Fibroblast of skin of right biceps (primary cell): ENCODE measurements at regions not wholly inside any gene's neighbourhood (a gene's known extent, or its start where the extent isn't known, plus 50 kb on each side); places are given as distances from the start of the nearest gene placed in this dataset.

ENCODE experiments used
- DNase-seq: peaks from one replicate; pipeline ENCODE4 v3.0.0-alpha.2; 2013

DNA sequence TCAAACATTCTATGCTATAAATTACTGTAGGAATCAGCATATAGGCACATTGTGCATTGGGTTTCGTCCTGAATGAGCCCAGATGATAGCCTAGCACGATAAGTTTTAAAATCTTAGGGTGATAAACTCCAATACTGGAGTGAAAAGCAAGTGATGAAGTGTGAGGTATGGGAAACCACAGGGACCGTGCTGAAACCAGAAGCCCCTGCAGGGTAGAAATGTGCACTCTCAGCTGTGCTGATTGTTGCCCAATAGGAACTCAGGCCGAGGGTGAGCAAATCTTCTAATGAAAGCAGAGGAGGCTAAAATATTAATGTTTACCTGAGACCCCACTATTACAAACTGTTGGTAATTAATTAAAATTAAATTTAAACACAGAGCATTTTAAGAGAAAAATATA lies 1486.6 kb downstream of the AACS start:
- no peak for DNase-seq

DNA sequence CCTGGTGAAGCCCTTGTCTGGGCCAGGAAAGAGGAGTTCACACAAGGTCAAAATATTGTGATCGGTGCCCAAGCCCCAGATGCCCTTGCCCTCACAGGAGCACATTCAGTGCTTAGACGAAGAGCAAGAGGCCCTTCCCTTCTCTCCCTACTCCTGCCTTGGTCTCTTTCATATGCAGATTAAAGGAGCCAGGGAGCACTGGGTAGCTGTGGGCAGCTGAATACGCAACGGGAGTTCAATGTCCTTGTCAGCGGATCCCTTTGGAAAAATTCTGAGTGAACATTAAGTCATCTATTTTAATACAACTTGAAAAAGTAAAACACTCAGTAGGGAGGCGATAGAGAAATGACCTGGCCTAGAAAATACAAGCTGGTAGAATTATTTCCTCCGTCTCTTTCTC lies 1489.4 kb downstream of the AACS start:
- no peak for DNase-seq

- no peak for DNase-seq
Observed at GRCh38 chr12:126557659-126558058, 1492.4 kb downstream of the AACS start.

DNA sequence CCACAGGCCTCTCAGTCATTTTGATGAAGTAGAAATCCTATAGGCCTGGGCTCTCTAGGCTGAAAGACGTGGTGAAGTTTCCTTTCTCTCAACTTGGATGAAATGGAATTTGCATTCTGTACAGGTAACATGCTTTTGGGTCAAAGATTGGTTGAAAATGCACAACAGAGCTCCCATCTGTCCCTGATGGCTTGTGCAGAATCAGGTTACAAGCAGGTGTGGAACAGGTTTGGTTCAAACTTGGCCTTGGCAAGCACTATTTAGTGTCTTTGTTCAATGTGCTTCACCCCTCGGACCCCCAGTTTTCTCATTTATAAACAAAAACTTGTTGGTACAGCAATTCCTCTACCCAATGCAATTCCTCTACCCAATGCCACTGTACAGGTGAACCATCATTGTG lies 1493.0 kb downstream of the AACS start:
- DNase-seq: no peak

DNA sequence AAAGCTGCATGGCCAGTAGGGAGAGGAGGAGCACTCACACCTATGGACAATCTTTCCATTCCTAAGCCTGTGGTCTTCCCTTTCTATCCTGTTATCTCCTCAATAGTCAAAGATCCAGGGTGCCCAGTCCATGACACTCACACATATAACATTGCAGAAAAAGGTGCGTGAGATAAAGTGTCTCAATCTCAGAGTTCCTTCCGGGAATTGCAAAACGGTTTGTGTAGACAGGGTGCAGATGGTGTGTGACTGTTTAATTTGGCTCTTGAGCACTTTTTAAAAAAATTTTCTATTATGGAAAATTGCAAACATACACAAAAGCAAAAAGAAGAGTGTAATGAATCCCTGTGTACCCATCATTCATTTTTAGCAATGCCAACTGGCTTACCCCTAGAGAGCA lies 1493.6 kb downstream of the AACS start:
- DNase-seq: no peak

DNA sequence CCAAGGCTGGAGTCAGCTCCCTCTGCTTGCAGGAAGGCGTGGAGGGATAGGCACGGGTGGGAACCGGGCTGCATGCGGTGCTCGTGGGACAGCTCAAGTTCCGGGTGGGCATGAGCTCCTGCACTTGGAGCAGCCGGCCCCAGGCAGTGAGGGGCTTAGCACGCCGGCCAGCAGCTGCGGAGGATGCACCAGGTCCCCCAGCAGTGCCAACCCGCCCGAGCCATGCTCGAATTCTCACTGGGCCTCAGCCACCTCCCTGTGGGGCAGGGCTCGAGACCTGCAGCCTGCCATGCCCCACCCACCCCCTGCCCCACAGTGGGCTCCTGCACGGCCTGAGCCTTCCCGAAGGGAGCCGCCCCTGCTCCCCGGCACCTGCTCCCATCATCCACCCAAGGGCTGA lies 1501.8 kb downstream of the AACS start:
- no peak for DNase-seq

GRCh38 chr12:126569706-126570105 lies 1504.5 kb downstream of the AACS start:
- DNase-seq: no peak

DNA sequence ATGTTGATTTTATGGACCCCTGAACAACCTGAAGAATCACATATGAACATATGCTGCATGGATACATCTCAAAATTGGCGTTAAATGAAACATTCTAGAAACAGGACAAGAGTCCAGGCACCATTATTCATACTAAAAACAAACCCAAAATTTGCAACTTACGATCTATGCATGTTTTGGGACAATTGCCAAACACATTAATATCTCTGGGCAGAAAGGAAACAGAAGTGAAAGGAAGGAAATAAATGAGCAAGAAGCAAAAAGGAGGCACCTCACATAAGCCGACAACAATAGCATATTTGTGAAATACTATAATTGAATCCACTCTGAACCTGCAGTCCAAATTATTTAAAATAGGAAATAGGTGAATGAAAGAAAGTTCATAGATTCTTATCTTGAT lies 1505.3 kb downstream of the AACS start:
- no peak for DNase-seq

- DNase-seq: no peak
Observed at GRCh38 chr12:126572170-126572569, 1506.9 kb downstream of the AACS start.

DNA sequence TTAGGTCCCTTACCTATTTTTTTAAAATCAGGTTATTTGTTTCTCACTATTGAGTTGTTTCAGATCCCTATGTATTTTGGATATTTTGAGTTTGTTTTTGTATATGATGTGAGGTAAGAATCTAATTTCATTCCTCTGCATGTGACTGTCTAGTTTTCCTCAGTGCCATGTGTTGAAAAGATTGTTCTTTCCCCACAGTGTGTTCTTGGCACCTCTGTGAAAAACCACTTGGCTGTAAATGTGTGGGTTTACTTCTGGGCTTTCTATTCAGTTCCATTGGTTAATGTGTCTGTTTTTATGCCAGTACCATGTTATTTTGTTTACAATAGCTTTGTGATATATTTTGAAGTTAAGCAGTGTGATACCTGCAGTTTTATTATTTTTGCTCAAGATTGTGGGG lies 1516.4 kb downstream of the AACS start:
- DNase-seq: no peak

DNA sequence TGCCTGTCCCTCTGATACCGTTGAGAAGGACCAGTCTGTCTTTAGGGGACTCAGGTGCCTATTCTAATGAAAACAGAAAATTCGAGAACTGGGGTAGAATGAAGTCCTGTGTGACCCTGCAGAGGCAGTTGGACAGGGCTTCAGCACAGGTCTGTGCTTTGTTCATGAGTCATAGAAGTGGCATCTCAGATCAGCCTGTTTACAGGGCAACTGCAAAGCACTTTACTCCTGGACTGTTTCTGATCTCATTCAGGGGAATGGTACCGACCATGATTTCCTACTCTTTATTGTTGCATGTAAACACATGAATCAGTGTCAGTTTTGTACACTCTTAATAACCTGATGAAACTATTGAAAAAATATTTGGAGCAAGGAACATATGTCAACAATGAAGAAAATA lies 1517.0 kb downstream of the AACS start:
- no peak for DNase-seq

- no peak for DNase-seq
Observed at GRCh38 chr12:126588586-126589249, 1523.5 kb downstream of the AACS start.

DNA sequence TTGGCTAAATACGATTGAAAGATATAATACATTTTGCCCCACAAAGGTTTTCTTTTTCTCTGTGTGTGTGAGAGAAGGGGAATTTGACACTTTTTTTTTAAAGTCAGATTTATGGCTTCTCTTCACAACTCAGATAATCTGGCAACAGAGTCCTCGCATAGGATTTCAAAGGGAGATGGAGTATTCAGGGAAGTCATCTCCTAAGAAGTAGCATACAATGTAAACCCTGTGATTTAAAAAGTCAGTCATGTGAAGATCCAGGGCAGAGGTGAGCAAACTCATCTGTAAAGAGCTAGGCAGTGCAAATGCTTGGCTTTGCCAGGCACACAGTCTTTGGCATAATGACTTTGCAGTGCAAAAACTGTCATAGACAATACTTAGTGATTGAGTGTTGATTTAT lies 1526.3 kb downstream of the AACS start:
- DNase-seq: no peak

DNA sequence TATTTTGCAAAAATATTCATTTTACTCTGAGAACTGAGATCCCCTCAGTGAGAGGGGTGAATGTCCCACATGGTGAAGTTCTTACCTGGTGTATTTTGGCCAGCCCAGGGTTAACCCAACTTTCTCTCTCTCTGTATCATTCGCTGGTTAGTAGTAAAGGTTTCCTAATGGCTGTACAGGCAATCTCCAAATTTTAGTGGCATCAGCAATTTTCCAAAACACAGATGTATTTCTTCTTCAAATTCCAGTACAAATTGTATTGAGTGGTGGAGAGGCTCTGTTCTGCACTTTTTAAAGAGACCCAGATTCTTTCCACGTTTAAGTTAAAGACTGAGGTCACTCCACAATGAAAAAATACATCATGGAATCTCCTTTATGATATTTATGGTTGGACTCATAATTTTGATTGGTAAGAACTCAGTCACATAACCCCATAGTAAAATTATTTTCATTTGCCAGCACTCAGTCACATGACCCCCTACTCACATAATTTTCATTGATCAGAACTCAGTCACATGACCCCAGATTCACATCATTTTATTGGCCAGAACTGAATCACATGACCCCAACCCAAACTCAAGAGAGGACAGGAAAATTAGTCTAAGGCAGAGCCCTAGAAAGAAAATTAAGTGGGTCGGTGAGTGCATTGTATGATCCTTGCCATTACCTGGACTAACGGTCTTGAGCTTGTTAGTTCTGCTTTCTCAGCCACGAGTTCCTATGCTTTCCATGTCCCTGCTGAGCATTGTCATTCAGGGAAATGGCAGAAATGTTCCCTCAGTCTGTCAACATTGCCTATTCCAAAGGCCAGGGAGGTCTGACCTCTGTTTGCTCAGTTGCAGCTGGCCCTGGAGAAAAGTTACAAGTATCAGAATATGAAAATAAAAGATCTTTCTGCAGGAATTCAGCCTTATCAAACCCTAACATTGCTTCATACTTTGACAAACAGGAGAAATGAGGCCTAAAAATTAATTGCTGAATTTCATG lies 1536.2 kb downstream of the AACS start:
- no peak for DNase-seq

DNA sequence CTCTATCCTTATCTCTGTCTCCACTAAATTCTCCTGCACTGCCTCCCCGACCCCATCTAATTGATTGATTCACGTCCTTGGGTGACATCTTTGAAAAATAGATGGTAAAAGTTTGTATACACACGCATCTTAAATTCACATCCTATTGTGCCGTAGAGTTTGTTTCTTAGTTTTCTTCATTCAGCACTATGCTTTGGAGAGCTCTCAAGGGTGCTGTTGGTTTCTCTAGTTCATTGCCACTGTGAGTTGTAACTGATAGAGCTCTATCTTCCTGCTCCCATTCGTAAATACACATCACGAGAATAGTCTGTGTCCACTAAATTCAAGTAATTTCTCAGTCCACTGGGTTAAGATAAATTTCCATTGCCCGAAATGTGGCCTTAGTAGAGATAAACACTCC lies 1537.4 kb downstream of the AACS start:
- no peak for DNase-seq

DNA sequence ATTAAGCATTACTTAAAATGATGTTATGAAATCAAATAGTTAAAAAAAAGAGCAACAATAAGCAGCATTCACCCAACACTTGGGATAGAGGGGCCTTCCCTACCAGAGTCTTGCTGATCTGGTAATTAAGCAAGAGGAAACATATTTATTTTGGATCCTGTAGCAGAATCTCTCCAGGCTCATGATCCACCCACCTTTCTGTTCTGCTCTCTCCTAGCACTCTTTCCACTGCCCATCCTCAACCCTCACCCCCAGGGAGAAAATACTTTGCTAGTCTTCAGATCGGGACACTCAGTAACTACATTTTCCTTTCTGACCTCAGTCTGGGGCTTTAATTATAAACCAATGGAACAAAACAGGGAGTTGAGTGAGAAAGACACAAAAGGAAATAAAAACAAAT lies 1541.9 kb downstream of the AACS start:
- DNase-seq: no peak

DNA sequence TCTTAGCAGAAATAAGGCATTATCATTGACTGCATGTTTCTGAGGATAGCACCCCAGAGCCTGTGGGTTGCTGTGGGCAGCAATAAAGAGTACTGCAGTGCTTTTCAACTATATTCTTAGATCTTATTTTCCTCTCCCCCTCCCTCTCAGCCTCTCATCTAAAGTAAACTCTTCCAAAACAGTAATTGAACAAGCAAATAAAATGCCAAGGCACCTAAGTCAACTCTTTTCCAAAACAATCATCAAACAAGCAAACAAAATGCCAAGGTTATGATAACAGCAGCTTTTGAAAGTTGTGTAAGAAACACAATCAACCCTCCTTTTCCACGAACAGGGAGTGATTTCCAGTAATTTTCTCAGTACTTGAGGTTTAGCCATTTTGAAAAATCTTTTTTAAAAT lies 1542.6 kb downstream of the AACS start:
- DNase-seq: no peak

- no peak for DNase-seq
Observed at GRCh38 chr12:126608607-126609175, 1543.5 kb downstream of the AACS start.

- DNase-seq: no peak
Observed at GRCh38 chr12:126616441-126616840, 1551.2 kb downstream of the AACS start.

DNA sequence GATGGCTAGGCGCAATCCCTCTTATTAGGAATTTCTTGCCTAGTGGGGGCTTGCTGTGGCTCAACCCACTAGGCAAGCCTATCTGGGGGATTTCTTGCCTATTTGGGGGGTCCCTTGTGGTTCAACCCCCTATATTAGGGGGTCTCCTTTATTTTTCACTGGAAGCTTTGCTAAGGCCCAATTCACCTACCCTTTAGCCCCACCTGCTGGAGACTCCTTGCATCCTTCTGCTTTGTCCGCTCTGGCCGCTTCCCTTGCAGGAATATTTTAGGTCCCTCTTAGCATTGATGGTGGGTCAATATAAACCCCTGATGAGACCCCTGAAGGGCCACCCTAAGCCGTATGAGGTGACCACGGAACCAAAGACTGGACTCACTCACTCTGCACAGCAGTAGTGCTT lies 1552.1 kb downstream of the AACS start:
- DNase-seq: no peak

- DNase-seq: no peak
Observed at GRCh38 chr12:126627596-126627995, 1562.4 kb downstream of the AACS start.

- DNase-seq: no peak
Observed at GRCh38 chr12:126636821-126637220, 1571.6 kb downstream of the AACS start.

GRCh38 chr12:126644236-126645020 lies 1579.2 kb downstream of the AACS start:
- DNase-seq: no peak
